ENCODE measurements at regions not wholly inside any gene's neighbourhood (a gene's known extent, or its start where the extent isn't known, plus 50 kb on each side); places are given as distances from the start of the nearest gene placed in this dataset.

DNA sequence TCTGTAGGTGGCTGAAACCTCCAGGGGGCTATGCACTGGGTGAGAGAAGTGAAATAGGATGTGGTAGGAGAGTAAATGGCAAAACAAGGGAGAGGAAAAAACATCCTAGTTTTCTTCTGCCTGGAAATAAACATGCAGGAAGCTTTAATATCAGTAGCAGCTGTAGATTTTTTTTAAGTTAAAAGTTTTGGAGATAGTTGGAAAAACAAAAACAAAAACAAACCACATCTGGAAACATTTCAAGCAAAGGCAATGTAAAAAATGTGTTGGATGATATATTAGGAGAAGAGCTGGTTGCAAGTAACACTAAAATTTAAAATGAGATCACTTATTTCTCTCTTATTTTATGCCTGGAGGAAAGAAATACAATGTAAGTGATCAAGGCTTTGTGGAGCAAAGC is 388.0 kb downstream of the SPRY1 start:
- TF ChIP-seq CTCF (IDR thresholded peaks at IDR 0.05), result no peak
- TF ChIP-seq EZH2 (IDR thresholded peaks at IDR 0.05; ENCODE audit: borderline replicate concordance, insufficient read depth, low read depth, low read length, poor library complexity, severe bottlenecking), result no peak
- Histone ChIP-seq H3K79me2 (ENCODE audit: control insufficient read depth, insufficient read depth, low read length) (no peaks in the 10 kb centered on the region), H4K20me1 (ENCODE audit: control insufficient read depth, insufficient read depth, low read length, poor library complexity, severe bottlenecking) (no peaks in the 10 kb centered on the region), H2AFZ (ENCODE audit: insufficient read depth, low read depth, low read length, poor library complexity, severe bottlenecking) (no peak overlapping the region), H3K9me3 (ENCODE audit: control extremely low read depth in 1 of 3, control insufficient read depth in 2 of 3, insufficient read depth in 1 of 3, low read length in 2 of 3) (no peaks in the 10 kb centered on the region), H3K4me2 (replicated peaks; ENCODE audit: low read depth, low read length, poor library complexity, severe bottlenecking) (no peak overlapping the region), H3K27ac (ENCODE audit: low read length in 2 of 2) (no peak overlapping the region), H3K27me3 (replicated peaks in 1 of 4; ENCODE audit: control extremely low read depth in 1 of 4, control insufficient read depth in 3 of 4, insufficient read depth in 4 of 4, low read length in 3 of 4) (no peaks in the 10 kb centered on the region), H3K9ac (ENCODE audit: low read length) (no peak overlapping the region), H3K36me3 (replicated peaks in 1 of 2; ENCODE audit: control extremely low read depth in 1 of 2, control insufficient read depth in 1 of 2, extremely low read depth in 1 of 2, insufficient read depth in 2 of 2, low read length in 1 of 2) (no peaks in the 10 kb centered on the region), H3K4me3 (ENCODE audit: control extremely low read depth in 1 of 5, extremely low read depth in 1 of 5, insufficient read depth in 1 of 5, low read depth in 2 of 5, low read length in 4 of 5) (no peak overlapping the region), H3K4me1 (ENCODE audit: control insufficient read depth in 2 of 2, insufficient read depth in 2 of 2, low read length in 2 of 2) (no peaks in the 10 kb centered on the region)
- ATAC-seq (ENCODE audit: low read depth) (no peak), DNase-seq (no peak)
- Mint-ChIP-seq H3K4me3 (no peak overlapping the region), H3K27me3 (peaks cover 2% of the 10 kb centered on the region), H3K4me1 (no peaks in the 10 kb centered on the region), H3K27ac (no peak overlapping the region), H3K9me3 (ENCODE audit: insufficient read depth) (no peaks in the 10 kb centered on the region)
- CTCF ChIA-PET, result interaction anchor here (1.0 kb wide), 1 partner anchor 12 kb away, joined by 3 read pairs; no protein-coding TSS in a partner anchor
- POLR2A ChIA-PET, result no interaction called here
- intact Hi-C loops (cut with micrococcal nuclease), result no loop called here

- peaks cover 2% of the 10 kb centered on the region for H3K27me3 Mint-ChIP-seq
- no peak overlapping the region for H3K27ac Mint-ChIP-seq
- WGBS (ENCODE audit: insufficient coverage), result 80% methylated on average over 2 of the region's 3 CpGs
- ChIA-PET CTCF (no interaction called here), POLR2A (no interaction called here)
- Histone ChIP-seq H3K36me3 (replicated peaks in 1 of 2; ENCODE audit: control extremely low read depth in 1 of 2, control insufficient read depth in 1 of 2, extremely low read depth in 1 of 2, insufficient read depth in 2 of 2, low read length in 1 of 2) (no peaks in the 10 kb centered on the region), H4K20me1 (ENCODE audit: control insufficient read depth, insufficient read depth, low read length, poor library complexity, severe bottlenecking) (no peaks in the 10 kb centered on the region), H3K27ac (ENCODE audit: low read length in 2 of 2) (no peak overlapping the region), H3K4me1 (ENCODE audit: control insufficient read depth in 2 of 2, insufficient read depth in 2 of 2, low read length in 2 of 2) (no peaks in the 10 kb centered on the region), H3K79me2 (ENCODE audit: control insufficient read depth, insufficient read depth, low read length) (no peaks in the 10 kb centered on the region), H3K4me2 (replicated peaks; ENCODE audit: low read depth, low read length, poor library complexity, severe bottlenecking) (no peak overlapping the region), H3K9me3 (ENCODE audit: control extremely low read depth in 1 of 3, control insufficient read depth in 2 of 3, insufficient read depth in 1 of 3, low read length in 2 of 3) (peaks cover 0 to 1% (median 0%) of the 10 kb centered on the region in 3 donors), H2AFZ (ENCODE audit: insufficient read depth, low read depth, low read length, poor library complexity, severe bottlenecking) (no peak overlapping the region), H3K27me3 (replicated peaks in 1 of 4; ENCODE audit: control extremely low read depth in 1 of 4, control insufficient read depth in 3 of 4, insufficient read depth in 4 of 4, low read length in 3 of 4) (no peaks in the 10 kb centered on the region), H3K9ac (ENCODE audit: low read length) (no peak overlapping the region), H3K4me3 (ENCODE audit: control extremely low read depth in 1 of 5, extremely low read depth in 1 of 5, insufficient read depth in 1 of 5, low read depth in 2 of 5, low read length in 4 of 5) (no peak overlapping the region)
- ATAC-seq (ENCODE audit: low read depth) (no peak), DNase-seq (no peak)
- H3K4me1 Mint-ChIP-seq, result no peaks in the 10 kb centered on the region
- H3K4me3 Mint-ChIP-seq, result no peak overlapping the region
- intact Hi-C loops (cut with micrococcal nuclease), result no loop called here
- TF ChIP-seq EZH2 (IDR thresholded peaks at IDR 0.05; ENCODE audit: borderline replicate concordance, insufficient read depth, low read depth, low read length, poor library complexity, severe bottlenecking) (no peak), CTCF (IDR thresholded peaks at IDR 0.05) (no peak)
- no peaks in the 10 kb centered on the region for H3K9me3 Mint-ChIP-seq (ENCODE audit: insufficient read depth)
These were observed 388.9 kb downstream of the SPRY1 start for GRCh38 chr4:123785538-123785937.

Data from B cell (primary cell).